PFSK-1 (cell line): ENCODE measurements at regions not wholly inside any gene's neighbourhood (a gene's known extent, or its start where the extent isn't known, plus 50 kb on each side); places are given as distances from the start of the nearest gene placed in this dataset.

Source experiments
- POLR2AphosphoS5 ChIP-seq: IDR thresholded peaks from 2 replicates; pipeline ENCODE4 v1.6.1; 2012; ENCODE audit warnings: low read depth, mild to moderate bottlenecking, control low read depth, low read length, moderate library complexity
- TAF1 ChIP-seq: IDR thresholded peaks from 2 replicates; pipeline ENCODE4 v1.6.1; 2012; ENCODE audit warnings: low read length, control low read depth, borderline replicate concordance; ENCODE audit not compliant: insufficient read depth
- TF ChIP-seq, protein P1 (sequence below), 2 experiments: IDR thresholded peaks; 2 replicates each; pipeline versions ENCODE4 v1.6.1 to v1.8.0; 2011 to 2012; ENCODE audit warnings: low read depth in 2 of 2, low read length in 2 of 2, control low read depth in 1 of 2, inconsistent platforms in 1 of 2, mild to moderate bottlenecking in 1 of 2, moderate library complexity in 1 of 2; ENCODE audit not compliant: insufficient read depth in 1 of 2

- TF ChIP-seq, protein P1, sequence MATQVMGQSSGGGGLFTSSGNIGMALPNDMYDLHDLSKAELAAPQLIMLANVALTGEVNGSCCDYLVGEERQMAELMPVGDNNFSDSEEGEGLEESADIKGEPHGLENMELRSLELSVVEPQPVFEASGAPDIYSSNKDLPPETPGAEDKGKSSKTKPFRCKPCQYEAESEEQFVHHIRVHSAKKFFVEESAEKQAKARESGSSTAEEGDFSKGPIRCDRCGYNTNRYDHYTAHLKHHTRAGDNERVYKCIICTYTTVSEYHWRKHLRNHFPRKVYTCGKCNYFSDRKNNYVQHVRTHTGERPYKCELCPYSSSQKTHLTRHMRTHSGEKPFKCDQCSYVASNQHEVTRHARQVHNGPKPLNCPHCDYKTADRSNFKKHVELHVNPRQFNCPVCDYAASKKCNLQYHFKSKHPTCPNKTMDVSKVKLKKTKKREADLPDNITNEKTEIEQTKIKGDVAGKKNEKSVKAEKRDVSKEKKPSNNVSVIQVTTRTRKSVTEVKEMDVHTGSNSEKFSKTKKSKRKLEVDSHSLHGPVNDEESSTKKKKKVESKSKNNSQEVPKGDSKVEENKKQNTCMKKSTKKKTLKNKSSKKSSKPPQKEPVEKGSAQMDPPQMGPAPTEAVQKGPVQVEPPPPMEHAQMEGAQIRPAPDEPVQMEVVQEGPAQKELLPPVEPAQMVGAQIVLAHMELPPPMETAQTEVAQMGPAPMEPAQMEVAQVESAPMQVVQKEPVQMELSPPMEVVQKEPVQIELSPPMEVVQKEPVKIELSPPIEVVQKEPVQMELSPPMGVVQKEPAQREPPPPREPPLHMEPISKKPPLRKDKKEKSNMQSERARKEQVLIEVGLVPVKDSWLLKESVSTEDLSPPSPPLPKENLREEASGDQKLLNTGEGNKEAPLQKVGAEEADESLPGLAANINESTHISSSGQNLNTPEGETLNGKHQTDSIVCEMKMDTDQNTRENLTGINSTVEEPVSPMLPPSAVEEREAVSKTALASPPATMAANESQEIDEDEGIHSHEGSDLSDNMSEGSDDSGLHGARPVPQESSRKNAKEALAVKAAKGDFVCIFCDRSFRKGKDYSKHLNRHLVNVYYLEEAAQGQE (IDR thresholded peaks at IDR 0.05; ENCODE audit: insufficient read depth in 1 of 2, low read depth in 2 of 2, low read length in 2 of 2), result no peak
- TF ChIP-seq POLR2AphosphoS5 (no peak), TAF1 (no peak)
Measured at GRCh38 chr21:35754583-35754982, 305.7 kb downstream of the SETD4 start.
